Naive thymus-derived CD8-positive, alpha-beta T cell (primary cell): ENCODE measurements at regions not wholly inside any gene's neighbourhood (a gene's known extent, or its start where the extent isn't known, plus 50 kb on each side); places are given as distances from the start of the nearest gene placed in this dataset.

Source experiments
- ATAC-seq, 2 donors: fragments of 150-1000 bp; cut with Tn5 transposase in 1 of 2; sonication (Bioruptor Pico), chemical (Tn5 transposase) in 1 of 2; 1 replicate in 1 of 2; 2 replicates in 1 of 2; pipeline ENCODE4 v1.10.0; 2021; ENCODE audit warnings: mild to moderate bottlenecking in 2 of 2, moderate library complexity in 2 of 2
- POLR2A ChIA-PET: fragments of 350-600 bp; sonication (Branson Sonifier 250); formaldehyde crosslinking; loops from one replicate; lab custom pipeline; 2021; ENCODE audit warnings: antibody characterized with exemption; lab: Charles Lee
- DNase-seq, 10 donors: peaks; one replicate each; pipeline versions ENCODE4 v3.0.0 to v3.0.0-alpha.2; 2020 to 2022
- H3K27ac Mint-ChIP-seq, 10 donors: one replicate each; pipeline ENCODE4 v1.8.0; 2020 to 2022; ENCODE audit warnings: mild to moderate bottlenecking in 10 of 10, mixed read lengths in 10 of 10, moderate library complexity in 4 of 10, inconsistent platforms in 1 of 10
- H3K27me3 Mint-ChIP-seq, 5 donors: one replicate each; pipeline ENCODE4 v1.8.0; 2021 to 2022; ENCODE audit warnings: mixed read lengths in 5 of 5
- H3K36me3 Mint-ChIP-seq, 3 donors: one replicate each; pipeline ENCODE4 v1.8.0; 2020 to 2022; ENCODE audit warnings: mixed read lengths in 3 of 3, mild to moderate bottlenecking in 2 of 3, inconsistent platforms in 1 of 3
- H3K4me1 Mint-ChIP-seq, 4 donors: one replicate each; pipeline ENCODE4 v1.8.0; 2021 to 2022; ENCODE audit warnings: mixed read lengths in 4 of 4
- H3K4me3 Mint-ChIP-seq, 10 donors: one replicate each; pipeline ENCODE4 v1.8.0; 2020 to 2022; ENCODE audit warnings: mild to moderate bottlenecking in 10 of 10, mixed read lengths in 10 of 10, moderate library complexity in 6 of 10, inconsistent platforms in 1 of 10
- H3K9me3 Mint-ChIP-seq, 9 donors: one replicate each; pipeline ENCODE4 v1.8.0; 2020 to 2022; ENCODE audit warnings: mixed read lengths in 9 of 9, mild to moderate bottlenecking in 3 of 9, inconsistent platforms in 1 of 9, moderate library complexity in 1 of 9

DNA sequence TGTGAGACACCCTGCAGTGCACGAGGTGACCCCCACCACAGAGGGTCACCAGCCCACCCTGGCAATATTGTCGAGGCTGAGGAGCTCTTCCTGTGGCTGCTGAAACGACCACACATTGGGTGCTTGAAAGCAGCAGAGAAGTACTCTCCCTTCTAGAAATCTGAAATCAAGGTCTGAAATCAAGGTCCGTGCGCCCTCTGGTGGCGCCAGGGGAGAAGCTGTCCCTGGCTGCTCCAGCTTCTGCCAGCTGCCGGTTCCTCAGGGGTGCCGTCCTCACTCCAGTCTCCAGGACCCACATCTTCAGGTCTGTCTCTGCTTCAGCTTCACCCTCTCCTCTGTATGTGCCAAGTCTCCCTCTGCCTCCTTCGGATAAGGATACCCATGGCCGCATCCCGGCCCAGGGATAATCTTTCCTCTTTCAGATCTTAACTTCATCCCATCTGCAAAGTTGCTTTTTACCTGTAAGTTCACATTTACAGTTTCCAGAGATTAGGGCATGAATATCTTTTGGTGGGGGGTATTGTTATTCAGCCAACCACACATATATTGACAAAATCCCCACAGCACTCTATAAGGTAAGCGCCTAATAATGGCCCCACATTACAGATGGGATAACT lies 108.3 kb upstream of the PHACTR3 start:
- Mint-ChIP-seq H3K36me3 (no peaks in the 10 kb centered on the region), H3K27me3 (peaks cover 4 to 32% (median 10%) of the 10 kb centered on the region in 5 donors), H3K4me1 (no peaks in the 10 kb centered on the region), H3K4me3 (peak overlapping the region in 1 of 10 donors; percentile 11), H3K27ac (no peak overlapping the region), H3K9me3 (peaks cover 0 to 11% (median 6%) of the 10 kb centered on the region in 9 donors)
- DNase-seq (peak; percentile 45 to 82 (median 61)), ATAC-seq (peak; percentile 39 to 58)
- POLR2A ChIA-PET = no interaction called here

DNA sequence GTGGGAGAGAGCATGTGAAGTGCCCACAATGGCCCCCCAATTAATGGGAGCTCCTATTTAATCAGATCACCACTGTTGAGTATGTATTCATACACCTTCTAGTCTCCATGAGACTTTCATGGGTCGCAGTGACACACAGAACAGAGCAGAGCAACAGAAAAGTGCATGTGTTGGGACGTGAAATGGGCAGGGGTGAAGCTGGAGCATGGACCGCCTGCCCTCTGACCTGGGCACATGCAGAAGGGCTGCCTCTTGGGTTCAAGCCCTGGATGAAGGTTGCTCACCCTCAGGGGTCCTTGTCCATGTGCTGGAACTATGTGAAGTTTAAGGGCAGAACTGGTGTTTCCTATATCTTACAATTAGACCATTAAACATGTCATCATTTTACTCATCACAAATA lies 106.0 kb upstream of the PHACTR3 start:
- H3K27me3 Mint-ChIP-seq = peaks cover 9 to 39% (median 20%) of the 10 kb centered on the region in 5 donors
- H3K36me3 Mint-ChIP-seq = no peaks in the 10 kb centered on the region
- no peaks in the 10 kb centered on the region for H3K4me1 Mint-ChIP-seq
- POLR2A ChIA-PET = no interaction called here
- no peak overlapping the region for H3K4me3 Mint-ChIP-seq
- no peak overlapping the region for H3K27ac Mint-ChIP-seq
- DNase-seq = no peak
- H3K9me3 Mint-ChIP-seq = peaks cover 0 to 11% (median 6%) of the 10 kb centered on the region in 9 donors
- no peak for ATAC-seq

DNA sequence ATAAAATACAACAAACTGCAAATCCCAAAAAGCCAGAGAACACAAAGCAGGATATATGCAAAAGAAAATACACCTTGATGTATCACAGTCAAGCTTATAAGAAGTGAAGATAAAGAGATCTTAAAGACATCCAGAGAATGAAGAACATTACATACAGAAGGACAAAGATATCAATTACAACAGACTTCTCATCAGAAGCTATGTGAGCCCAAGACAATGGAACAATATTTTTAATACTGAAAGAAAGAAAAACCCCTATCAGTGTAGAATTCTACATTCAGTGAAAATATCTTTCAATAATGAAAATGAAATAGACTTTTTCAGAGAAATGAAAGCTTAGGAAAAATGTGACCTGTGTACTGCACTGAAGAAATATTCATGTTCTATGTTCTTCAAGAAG lies 104.5 kb upstream of the PHACTR3 start:
- DNase-seq (no peak), ATAC-seq (no peak)
- POLR2A ChIA-PET = no interaction called here
- Mint-ChIP-seq H3K36me3 (no peaks in the 10 kb centered on the region), H3K27me3 (peaks cover 8 to 31% (median 18%) of the 10 kb centered on the region in 5 donors), H3K4me3 (no peak overlapping the region), H3K4me1 (no peaks in the 10 kb centered on the region), H3K27ac (no peak overlapping the region), H3K9me3 (peaks cover 0 to 11% (median 6%) of the 10 kb centered on the region in 9 donors)

DNA sequence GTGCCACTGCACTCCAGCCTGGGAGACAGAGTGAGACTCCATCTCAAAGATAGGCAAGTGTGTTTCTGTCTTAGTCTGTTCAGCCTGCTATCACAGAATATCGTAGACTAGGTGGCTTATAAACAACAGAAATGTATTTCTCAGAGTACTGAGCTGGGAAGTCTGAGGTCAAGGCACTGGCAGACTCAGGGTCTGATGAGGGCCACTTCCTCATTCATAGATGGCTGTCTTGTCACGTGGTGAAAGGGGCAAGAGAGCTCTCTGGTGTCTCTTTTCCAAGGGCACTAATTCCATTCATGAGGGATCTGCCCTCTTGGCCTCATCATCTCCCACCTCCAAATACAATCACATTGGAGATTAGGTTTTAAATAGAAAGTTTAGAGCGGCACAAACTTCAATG lies 95.6 kb upstream of the PHACTR3 start:
- H3K27ac Mint-ChIP-seq = no peak overlapping the region
- H3K36me3 Mint-ChIP-seq = no peaks in the 10 kb centered on the region
- peaks cover 0 to 2% (median 0%) of the 10 kb centered on the region in 9 donors for H3K9me3 Mint-ChIP-seq
- peaks cover 2 to 16% (median 8%) of the 10 kb centered on the region in 5 donors for H3K27me3 Mint-ChIP-seq
- no peak for ATAC-seq
- POLR2A ChIA-PET = no interaction called here
- DNase-seq = no peak
- no peak overlapping the region for H3K4me3 Mint-ChIP-seq
- H3K4me1 Mint-ChIP-seq = no peaks in the 10 kb centered on the region

DNA sequence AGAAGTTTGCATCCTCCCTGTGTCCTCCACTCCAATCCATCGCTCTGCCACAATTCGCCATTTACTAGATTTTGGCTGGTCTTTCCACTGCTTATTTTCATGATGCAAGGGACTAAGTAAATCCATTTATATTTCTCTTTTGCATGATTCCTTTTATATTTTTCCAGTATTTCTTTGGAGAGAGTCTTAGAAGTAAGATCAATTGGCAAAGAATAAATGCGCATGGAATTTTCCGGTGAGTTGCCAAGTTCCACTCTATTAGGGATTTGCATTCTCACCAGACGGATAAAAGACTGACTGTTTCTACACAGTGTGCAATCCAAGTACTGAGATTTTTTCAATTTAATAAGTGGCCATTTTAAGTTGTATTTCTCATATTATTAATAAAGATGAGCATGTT lies 91.7 kb upstream of the PHACTR3 start:
- no peak overlapping the region for H3K4me3 Mint-ChIP-seq
- no peak for DNase-seq
- H3K27me3 Mint-ChIP-seq = peaks cover 14 to 47% (median 40%) of the 10 kb centered on the region in 5 donors

DNA sequence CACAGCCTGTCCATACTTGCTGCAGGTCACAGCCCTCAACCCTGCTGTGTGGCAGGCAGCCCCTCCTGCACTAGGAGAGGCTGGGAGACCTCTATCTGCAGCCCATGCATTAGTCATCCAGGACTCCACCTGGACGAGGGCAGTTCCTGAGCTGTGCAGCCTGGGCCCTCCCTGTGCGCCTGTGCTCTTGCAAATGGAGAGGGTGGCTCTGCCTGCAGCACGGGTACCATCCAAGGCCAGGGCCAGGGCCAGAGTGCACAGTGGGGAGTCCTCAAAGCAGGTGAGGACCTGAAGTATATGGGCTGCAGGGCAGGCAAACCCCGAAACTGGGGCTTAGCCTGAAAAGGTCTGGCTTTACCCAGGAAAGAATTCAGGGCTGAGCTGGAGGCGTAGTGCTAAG lies 89.8 kb upstream of the PHACTR3 start:
- H3K9me3 Mint-ChIP-seq = no peaks in the 10 kb centered on the region
- POLR2A ChIA-PET = no interaction called here
- H3K27ac Mint-ChIP-seq = no peak overlapping the region
- H3K27me3 Mint-ChIP-seq = peaks cover 18 to 64% (median 49%) of the 10 kb centered on the region in 5 donors
- no peak for ATAC-seq
- peaks cover 0 to 5% (median 0%) of the 10 kb centered on the region in 3 donors for H3K36me3 Mint-ChIP-seq
- no peak overlapping the region for H3K4me3 Mint-ChIP-seq
- peaks cover 0 to 2% (median 0%) of the 10 kb centered on the region in 4 donors for H3K4me1 Mint-ChIP-seq
- no peak for DNase-seq

More for the DNA sequence above, 91.7 kb upstream of the PHACTR3 start:
- POLR2A ChIA-PET = no interaction called here
- Mint-ChIP-seq H3K4me1 (no peaks in the 10 kb centered on the region), H3K9me3 (no peaks in the 10 kb centered on the region), H3K36me3 (peaks cover 0 to 5% (median 0%) of the 10 kb centered on the region in 3 donors), H3K27ac (no peak overlapping the region)
- no peak for ATAC-seq

DNA sequence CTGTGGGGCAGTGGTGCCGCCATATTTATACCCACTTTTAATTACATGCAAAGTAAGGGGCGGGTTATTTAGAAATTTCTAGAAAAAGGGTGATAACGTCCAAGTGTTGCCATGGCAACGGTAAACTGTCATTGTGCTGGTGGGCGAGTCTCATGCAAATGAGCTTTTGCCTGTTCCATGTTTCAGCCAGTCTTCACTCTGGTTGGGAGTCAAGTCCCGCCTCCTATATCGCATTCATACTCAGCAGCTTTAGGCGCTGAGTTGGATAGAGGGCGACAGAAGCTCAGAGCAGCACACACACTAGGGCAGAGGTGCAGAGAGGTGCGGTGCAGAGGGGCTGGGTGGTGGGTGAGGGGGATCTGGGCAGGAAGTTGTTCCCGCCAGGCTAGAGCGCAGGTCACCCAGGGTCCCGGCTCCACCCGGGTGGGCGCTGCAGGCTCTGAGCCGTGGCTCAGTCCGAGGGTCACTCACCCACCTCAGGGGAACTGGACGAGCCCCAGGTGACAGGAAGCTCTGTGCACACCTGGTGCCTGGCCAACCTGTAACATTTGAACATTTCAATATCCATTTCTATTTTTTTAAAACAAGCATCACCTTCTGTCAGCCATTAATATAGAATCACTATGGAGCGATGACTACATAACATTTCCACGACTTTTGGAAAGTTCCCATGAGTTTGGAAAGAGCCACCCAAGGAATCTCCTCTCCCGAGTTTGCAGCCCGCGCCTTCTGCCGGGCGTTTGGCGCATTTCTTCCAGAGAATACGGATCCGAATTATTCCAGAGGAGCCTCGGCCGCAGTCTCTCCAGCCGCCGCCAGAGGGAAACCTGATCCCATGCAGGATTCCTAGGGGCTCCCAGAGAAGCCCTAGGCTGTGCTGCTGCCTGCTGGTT lies 89.1 kb upstream of the PHACTR3 start:
- POLR2A ChIA-PET = no interaction called here
- Mint-ChIP-seq H3K27ac (peak overlapping the region in 1 of 10 donors; percentile 24), H3K9me3 (no peaks in the 10 kb centered on the region), H3K4me3 (no peak overlapping the region), H3K27me3 (peaks cover 24 to 70% (median 55%) of the 10 kb centered on the region in 5 donors), H3K36me3 (peaks cover 0 to 5% (median 0%) of the 10 kb centered on the region in 3 donors), H3K4me1 (peaks cover 0 to 2% (median 0%) of the 10 kb centered on the region in 4 donors)
- no peak for ATAC-seq
- DNase-seq = no peak

DNA sequence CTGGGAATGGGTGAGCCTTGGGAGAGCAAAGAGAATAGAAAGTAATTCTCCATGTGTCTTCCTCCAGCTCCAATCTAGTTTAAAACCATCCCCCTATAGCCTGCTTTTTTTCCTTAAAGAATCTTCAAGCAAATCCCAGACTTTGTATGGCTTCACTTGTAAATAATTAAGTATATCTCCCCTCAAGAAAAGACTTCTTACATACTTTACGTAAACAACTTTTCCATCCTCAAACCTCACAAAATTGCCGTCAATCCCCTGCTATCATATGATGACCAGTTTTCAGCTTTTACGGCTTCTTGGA lies 88.5 kb upstream of the PHACTR3 start:
- Mint-ChIP-seq H3K27ac (no peak overlapping the region), H3K27me3 (peaks cover 28 to 74% (median 57%) of the 10 kb centered on the region in 5 donors), H3K36me3 (peaks cover 0 to 5% (median 0%) of the 10 kb centered on the region in 3 donors)

DNA sequence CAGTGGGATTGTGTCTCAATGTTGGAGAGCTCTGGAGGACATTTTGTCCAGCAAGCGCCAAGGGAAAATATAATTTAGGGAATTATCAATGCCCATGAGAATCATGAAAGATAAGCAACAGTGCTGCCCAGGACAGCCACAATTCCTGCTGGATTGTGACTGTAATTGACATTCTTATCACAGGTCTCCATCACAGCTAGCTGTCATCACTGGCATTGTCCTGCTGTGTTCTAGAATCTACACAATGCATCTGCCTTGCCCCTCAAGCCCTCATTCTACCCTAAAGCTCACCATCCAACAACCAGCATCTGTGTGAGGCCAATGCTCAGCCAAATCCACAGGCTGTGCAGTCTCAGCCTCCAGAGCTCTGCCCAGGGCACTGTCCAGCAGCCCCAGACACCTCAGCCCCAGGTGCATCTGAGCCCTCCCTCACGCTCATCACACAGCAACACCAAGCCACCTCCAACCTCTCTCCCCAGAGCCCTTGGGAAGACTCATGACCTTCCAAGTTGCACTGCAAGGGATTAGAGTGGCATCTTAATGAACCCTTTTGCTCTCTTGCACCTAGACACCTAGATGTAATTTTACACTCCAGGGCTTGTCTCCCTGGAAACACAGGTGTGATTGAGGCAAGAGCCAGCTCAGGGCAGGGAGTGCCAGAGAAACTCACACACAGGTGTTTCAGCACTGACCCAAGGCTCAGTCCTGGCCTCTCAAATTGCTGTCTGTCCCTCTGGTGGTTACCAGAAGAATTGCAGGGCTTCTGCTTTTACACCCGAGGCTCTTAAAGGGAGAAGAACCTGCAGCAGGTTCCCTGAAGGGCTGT lies 85.2 kb upstream of the PHACTR3 start:
- ATAC-seq (peak; percentile 47 to 49), DNase-seq (peak in 6 of 10 donors; percentile 1 to 44 (median 17))
- POLR2A ChIA-PET = no interaction called here
- Mint-ChIP-seq H3K36me3 (peaks cover 0 to 5% (median 0%) of the 10 kb centered on the region in 3 donors), H3K9me3 (no peaks in the 10 kb centered on the region), H3K4me3 (no peak overlapping the region), H3K27me3 (peaks cover 33 to 93% (median 58%) of the 10 kb centered on the region in 5 donors), H3K4me1 (peaks cover 0 to 2% (median 0%) of the 10 kb centered on the region in 4 donors), H3K27ac (no peak overlapping the region)

More for the DNA sequence above, 88.5 kb upstream of the PHACTR3 start:
- Mint-ChIP-seq H3K9me3 (no peaks in the 10 kb centered on the region), H3K4me1 (peaks cover 0 to 2% (median 0%) of the 10 kb centered on the region in 4 donors), H3K4me3 (no peak overlapping the region)
- ATAC-seq = no peak
- POLR2A ChIA-PET = no interaction called here
- DNase-seq = no peak

DNA sequence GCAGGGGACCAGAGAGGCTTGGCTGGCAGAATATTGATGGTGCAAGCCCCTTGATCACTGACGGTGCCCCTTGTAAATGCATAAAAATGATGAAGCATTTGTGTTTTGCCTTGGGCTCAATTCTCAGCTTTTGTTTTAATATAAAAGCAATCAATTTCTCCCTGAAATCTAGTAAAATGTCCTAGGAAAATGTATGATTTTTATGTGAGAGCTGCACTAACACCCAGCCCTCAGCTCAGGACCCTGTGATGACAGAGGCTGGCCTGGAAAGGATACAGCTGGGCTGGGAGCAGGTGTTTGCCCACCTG lies 84.7 kb upstream of the PHACTR3 start:
- POLR2A ChIA-PET = no interaction called here
- Mint-ChIP-seq H3K4me3 (no peak overlapping the region), H3K36me3 (peaks cover 0 to 5% (median 0%) of the 10 kb centered on the region in 3 donors), H3K4me1 (peaks cover 0 to 2% (median 0%) of the 10 kb centered on the region in 4 donors), H3K27ac (no peak overlapping the region), H3K9me3 (no peaks in the 10 kb centered on the region), H3K27me3 (peaks cover 36 to 93% (median 60%) of the 10 kb centered on the region in 5 donors)
- ATAC-seq = no peak
- no peak for DNase-seq

DNA sequence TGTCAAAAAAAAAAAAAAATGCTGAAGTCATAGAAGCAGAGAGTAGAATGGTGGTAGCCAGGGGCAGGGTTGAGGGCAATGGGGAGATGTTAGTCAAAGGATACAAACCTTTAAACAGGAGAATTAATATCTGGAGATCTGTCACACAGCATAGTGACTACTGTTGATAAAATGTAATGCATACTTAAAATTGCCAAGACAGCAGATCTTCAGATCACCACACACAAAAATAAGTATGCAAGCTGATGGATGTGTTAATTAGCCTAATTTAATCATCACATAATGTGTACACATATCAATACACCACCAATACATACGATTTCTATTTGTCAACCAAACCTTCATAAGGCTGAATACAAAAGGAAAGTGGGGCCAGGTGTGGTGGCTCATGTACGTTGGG lies 83.5 kb upstream of the PHACTR3 start:
- ATAC-seq (no peak), DNase-seq (no peak)
- peaks cover 0 to 9% (median 2%) of the 10 kb centered on the region in 4 donors for H3K4me1 Mint-ChIP-seq

DNA sequence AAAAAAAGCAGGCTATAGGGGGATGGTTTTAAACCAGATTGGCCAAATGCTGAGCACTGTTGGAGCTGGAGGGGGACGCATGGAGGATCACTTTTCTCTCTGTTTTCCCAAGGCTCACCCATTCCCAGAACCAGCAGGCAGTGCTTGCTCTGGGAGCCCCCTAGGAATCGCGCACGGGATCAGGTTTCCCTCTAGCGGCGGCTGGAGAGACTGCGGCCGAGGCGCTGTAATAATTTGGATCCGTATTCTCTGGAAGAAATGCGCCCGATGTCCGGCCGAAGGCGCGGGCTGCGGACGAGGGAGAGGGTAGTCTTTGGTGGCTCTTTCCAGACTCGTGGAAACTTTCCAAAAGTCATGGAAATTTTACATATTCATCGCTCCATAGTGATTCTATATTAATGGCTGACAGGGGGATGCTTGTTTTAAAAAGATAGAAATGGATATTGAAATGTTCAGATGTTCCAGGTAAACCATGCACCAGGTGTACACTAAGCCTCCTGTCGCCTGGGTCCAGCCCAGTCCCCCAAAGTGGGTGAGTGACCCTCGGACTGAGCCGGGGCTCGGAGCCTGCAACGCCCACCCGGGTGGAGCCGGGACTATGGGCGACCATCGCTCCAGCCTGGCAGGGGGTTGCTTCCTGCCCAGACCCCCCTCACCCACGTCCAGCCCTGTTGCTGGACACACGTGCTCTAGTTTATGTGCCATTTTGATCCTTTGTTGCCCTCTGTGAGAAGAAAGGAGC lies 78.7 kb upstream of the PHACTR3 start:
- H3K27me3 Mint-ChIP-seq = peaks cover 24 to 89% (median 46%) of the 10 kb centered on the region in 5 donors
- no peak overlapping the region for H3K27ac Mint-ChIP-seq
- ATAC-seq = peak in 1 of 2 donors; percentile 30
- no peaks in the 10 kb centered on the region for H3K9me3 Mint-ChIP-seq
- POLR2A ChIA-PET = no interaction called here
- peaks cover 0 to 9% (median 1%) of the 10 kb centered on the region in 4 donors for H3K4me1 Mint-ChIP-seq
- DNase-seq = peak in 1 of 10 donors; percentile 3
- H3K36me3 Mint-ChIP-seq = no peaks in the 10 kb centered on the region
- peak overlapping the region in 3 of 10 donors; percentile 5 to 24 (median 22) for H3K4me3 Mint-ChIP-seq

More for the DNA sequence above, 83.5 kb upstream of the PHACTR3 start:
- H3K27me3 Mint-ChIP-seq = peaks cover 40 to 99% (median 66%) of the 10 kb centered on the region in 5 donors
- peaks cover 0 to 5% (median 0%) of the 10 kb centered on the region in 3 donors for H3K36me3 Mint-ChIP-seq
- no peaks in the 10 kb centered on the region for H3K9me3 Mint-ChIP-seq
- no peak overlapping the region for H3K4me3 Mint-ChIP-seq
- POLR2A ChIA-PET = no interaction called here
- H3K27ac Mint-ChIP-seq = no peak overlapping the region
